H1 (cell line): ENCODE measurements at regions not wholly inside any gene's neighbourhood (a gene's known extent, or its start where the extent isn't known, plus 50 kb on each side); places are given as distances from the start of the nearest gene placed in this dataset.

Experiments used
- ASH2L ChIP-seq: fragments of 200-600, 300-600 bp; sonication (generic); IDR thresholded peaks from one replicate; pipeline ENCODE4 v1.7.1; 2017; ENCODE audit warnings: low read length
- CTCF ChIP-seq, 3 experiments: IDR thresholded peaks; 1 replicate in 2 of 3; 2 replicates in 1 of 3; pipeline versions ENCODE4 v1.5.1 to v1.6.1; 2011; ENCODE audit warnings: low read length in 3 of 3, mild to moderate bottlenecking in 3 of 3, inconsistent platforms in 2 of 3, low read depth in 1 of 3, moderate library complexity in 1 of 3; ENCODE audit not compliant: insufficient read depth in 1 of 3; ENCODE audit errors: control extremely low read depth in 1 of 3
- EZH2 ChIP-seq: fragments of 200-600 bp; sonication (generic); IDR thresholded peaks from 2 replicates; pipeline ENCODE4 v1.7.1; 2012; ENCODE audit warnings: low read depth, mild to moderate bottlenecking, moderate library complexity, low read length, inconsistent platforms; ENCODE audit not compliant: severe bottlenecking
- KDM5A ChIP-seq: fragments of 200-600 bp; IDR thresholded peaks from 2 replicates; pipeline ENCODE4 v1.7.1; 2012; ENCODE audit warnings: mild to moderate bottlenecking, low read length, inconsistent platforms, mixed read lengths
- MAX ChIP-seq: IDR thresholded peaks from 2 replicates; pipeline ENCODE4 v1.6.1; 2012; ENCODE audit warnings: inconsistent platforms
- POLR2AphosphoS5 ChIP-seq: IDR thresholded peaks from 2 replicates; pipeline ENCODE4 v1.6.1; 2011; ENCODE audit warnings: low read depth, low read length
- RAD21 ChIP-seq, 2 experiments: IDR thresholded peaks in 1 of 2; conservative IDR thresholded peaks in 1 of 2; 2 replicates each; pipeline ENCODE4 v1.6.1; 2011; ENCODE audit warnings: low read depth in 2 of 2, low read length in 2 of 2, improper control_type of control experiment in 1 of 2, inconsistent platforms in 1 of 2, mild to moderate bottlenecking in 1 of 2, moderate library complexity in 1 of 2
- RFX5 ChIP-seq: IDR thresholded peaks from 2 replicates; pipeline ENCODE4 v1.6.1; 2011; ENCODE audit warnings: low read depth, low read length, improper control_type of control experiment, borderline replicate concordance
- SP1 ChIP-seq: IDR thresholded peaks from 2 replicates; pipeline ENCODE4 v1.6.1; 2011; ENCODE audit warnings: low read depth, low read length
- TAF1 ChIP-seq: IDR thresholded peaks from 2 replicates; pipeline ENCODE4 v1.6.1; 2011; ENCODE audit warnings: mild to moderate bottlenecking, low read depth, low read length
- ZNF274 ChIP-seq: IDR thresholded peaks from 2 replicates; pipeline ENCODE4 v1.7.0; 2012; ENCODE audit warnings: low read length, borderline replicate concordance; ENCODE audit errors: extremely low read depth

GRCh38 chrY:7807516-7807870 is 895.9 kb upstream of the AMELY start:
- TF ChIP-seq CTCF (IDR thresholded peaks at IDR 0.05; ENCODE audit: control extremely low read depth in 1 of 3, insufficient read depth in 1 of 3, low read depth in 1 of 3, low read length in 3 of 3) (no peak), KDM5A (no peak), ASH2L (no peak), RAD21 (IDR thresholded peaks at IDR 0.05 in 1 of 2, conservative IDR thresholded peaks at IDR 0.05 in 1 of 2; ENCODE audit: low read depth in 2 of 2, low read length in 2 of 2) (no peak), TAF1 (no peak), SP1 (no peak), MAX (no peak), ZNF274 (no peak), EZH2 (no peak), POLR2AphosphoS5 (no peak), RFX5 (no peak)
